ENCODE measurements at regions not wholly inside any gene's neighbourhood (a gene's known extent, or its start where the extent isn't known, plus 50 kb on each side); places are given as distances from the start of the nearest gene placed in this dataset.

GRCh38 chr19:28466107-28467045, 746.6 kb downstream of the UQCRFS1 start:
- TF ChIP-seq CTCF (IDR thresholded peaks at IDR 0.05) (peak in 2 of 3 experiments; percentile 31 to 44), POLR2AphosphoS5 (IDR thresholded peaks at IDR 0.05; ENCODE audit: insufficient read depth in 1 of 2, low read depth in 1 of 2) (no peak), POLR2A (IDR thresholded peaks at IDR 0.05) (no peak)

All from vagina (tissue), 2 donors.